GM19395 (cell line): ENCODE measurements at regions not wholly inside any gene's neighbourhood (a gene's known extent, or its start where the extent isn't known, plus 50 kb on each side); places are given as distances from the start of the nearest gene placed in this dataset.
"Not testable (repeated sequence)": the region's sequence is repeated elsewhere in the genome, so short reads cannot be mapped to it uniquely, and the experiment has no call there.

Experiments used
- ATAC-seq: cut with Tn5 transposase; IDR thresholded peaks from one replicate; pipeline ENCODE4 v1.9.1; 2021; ENCODE audit warnings: mild to moderate bottlenecking, moderate library complexity; ENCODE audit not compliant: unreplicated experiment

- ATAC-seq = no peak
These were observed 739.4 kb downstream of the MCTP2 start for GRCh38 chr15:94970802-94971201.

- ATAC-seq = no peak
These were observed 741.0 kb downstream of the MCTP2 start for GRCh38 chr15:94972314-94972713.

GRCh38 chr15:94987085-94987484, 755.7 kb downstream of the MCTP2 start:
- no peak for ATAC-seq

- no peak for ATAC-seq
These were observed 760.4 kb downstream of the MCTP2 start for GRCh38 chr15:94991718-94992117.

GRCh38 chr15:95009635-95010034, 778.3 kb downstream of the MCTP2 start:
- no peak for ATAC-seq

- no peak for ATAC-seq
These were observed 782.0 kb downstream of the MCTP2 start for GRCh38 chr15:95013381-95013780.

- no peak for ATAC-seq
These were observed 785.3 kb downstream of the MCTP2 start for GRCh38 chr15:95016511-95017229.

- no peak for ATAC-seq
These were observed 786.4 kb downstream of the MCTP2 start for GRCh38 chr15:95017666-95018328.

- peak; percentile 85 for ATAC-seq
These were observed 787.7 kb downstream of the MCTP2 start for GRCh38 chr15:95018888-95019545.

GRCh38 chr15:95019907-95020306, 788.5 kb downstream of the MCTP2 start:
- ATAC-seq = no peak

GRCh38 chr15:95021816-95022215, 790.5 kb downstream of the MCTP2 start:
- no peak for ATAC-seq

- no peak for ATAC-seq
These were observed 793.0 kb downstream of the MCTP2 start for GRCh38 chr15:95024351-95024750.

- no peak for ATAC-seq
These were observed 794.8 kb downstream of the MCTP2 start for GRCh38 chr15:95025924-95026728.

GRCh38 chr15:95027981-95028380, 796.6 kb downstream of the MCTP2 start:
- no peak for ATAC-seq

- no peak for ATAC-seq
These were observed 800.8 kb downstream of the MCTP2 start for GRCh38 chr15:95032156-95032555.

- ATAC-seq = no peak
These were observed 803.7 kb downstream of the MCTP2 start for GRCh38 chr15:95035106-95035505.

- ATAC-seq = no peak
These were observed 809.9 kb downstream of the MCTP2 start for GRCh38 chr15:95041297-95041696.

- not testable (repeated sequence) for ATAC-seq
These were observed 812.0 kb downstream of the MCTP2 start for GRCh38 chr15:95043236-95043932.

GRCh38 chr15:95043933-95044313, 812.6 kb downstream of the MCTP2 start:
- ATAC-seq = no peak

- ATAC-seq = no peak
These were observed 813.5 kb downstream of the MCTP2 start for GRCh38 chr15:95044745-95045417.
